Mesenchymal stem cell (in vitro differentiated cells and primary cell): ENCODE measurements at regions not wholly inside any gene's neighbourhood (a gene's known extent, or its start where the extent isn't known, plus 50 kb on each side); places are given as distances from the start of the nearest gene placed in this dataset.

ENCODE experiments used
- DNase-seq: peaks from one replicate; pipeline ENCODE4 v3.0.0-alpha.2; 2013
- H2AFZ ChIP-seq: one replicate; pipeline ENCODE4 v1.6.1; 2013; ENCODE audit warnings: low read depth, mild to moderate bottlenecking, control low read depth, inconsistent platforms, low read length, moderate library complexity
- H2AK5ac ChIP-seq: 2 replicates; pipeline ENCODE4 v1.6.1; 2013; ENCODE audit warnings: low read length, moderate library complexity, mild to moderate bottlenecking, inconsistent platforms; ENCODE audit not compliant: severe bottlenecking
- H2BK120ac ChIP-seq: one replicate; pipeline ENCODE4 v1.6.1; 2013; ENCODE audit warnings: low read depth, mild to moderate bottlenecking, inconsistent platforms, low read length, moderate library complexity
- H2BK12ac ChIP-seq, 2 experiments: one replicate each; pipeline ENCODE4 v1.6.1; 2013; ENCODE audit warnings: inconsistent platforms in 2 of 2, low read length in 2 of 2, mild to moderate bottlenecking in 2 of 2, moderate library complexity in 2 of 2, control low read depth in 1 of 2
- H2BK15ac ChIP-seq: one replicate; pipeline ENCODE4 v1.6.1; 2013; ENCODE audit warnings: mild to moderate bottlenecking, low read depth, inconsistent platforms; ENCODE audit not compliant: poor library complexity, severe bottlenecking
- H2BK5ac ChIP-seq: 2 replicates; pipeline ENCODE4 v1.6.1; 2013; ENCODE audit warnings: low read depth, mild to moderate bottlenecking, low read length, control low read depth, inconsistent platforms; ENCODE audit not compliant: poor library complexity, severe bottlenecking
- H3K14ac ChIP-seq, 2 experiments: one replicate each; pipeline ENCODE4 v1.6.1; 2013; ENCODE audit warnings: inconsistent platforms in 2 of 2, low read length in 2 of 2, control low read depth in 1 of 2, mild to moderate bottlenecking in 1 of 2, moderate library complexity in 1 of 2
- H3K18ac ChIP-seq, 2 experiments: one replicate each; pipeline ENCODE4 v1.6.1; 2013; ENCODE audit warnings: inconsistent platforms in 2 of 2, low read length in 2 of 2, control low read depth in 1 of 2, low read depth in 1 of 2, mild to moderate bottlenecking in 1 of 2
- H3K23ac ChIP-seq, 2 experiments: one replicate each; pipeline ENCODE4 v1.6.1; 2013; ENCODE audit warnings: inconsistent platforms in 2 of 2, low read length in 2 of 2, mild to moderate bottlenecking in 2 of 2, moderate library complexity in 2 of 2, control low read depth in 1 of 2
- H3K27ac ChIP-seq: 2 replicates; pipeline ENCODE4 v1.5.1; 2013; ENCODE audit warnings: mild to moderate bottlenecking, moderate library complexity, low read length, control low read depth, inconsistent platforms; ENCODE audit not compliant: poor library complexity, severe bottlenecking
- H3K27me3 ChIP-seq, 2 experiments: 2 replicates each; pipeline versions ENCODE4 v1.6.1 to v1.7.0; 2013; ENCODE audit warnings: low read length in 2 of 2, mild to moderate bottlenecking in 2 of 2, moderate library complexity in 2 of 2, control low read depth in 1 of 2, inconsistent platforms in 1 of 2; ENCODE audit not compliant: control insufficient read depth in 1 of 2, insufficient read depth in 1 of 2
- H3K36me3 ChIP-seq, 2 experiments: 2 replicates each; pipeline versions ENCODE4 v1.6.1 to v1.7.0; 2013; ENCODE audit warnings: low read length in 2 of 2, control low read depth in 1 of 2, inconsistent platforms in 1 of 2, low read depth in 1 of 2, mild to moderate bottlenecking in 1 of 2; ENCODE audit not compliant: insufficient read depth in 2 of 2, control insufficient read depth in 1 of 2
- H3K4ac ChIP-seq, 2 experiments: one replicate each; pipeline ENCODE4 v1.6.1; 2013; ENCODE audit warnings: inconsistent platforms in 2 of 2, low read length in 2 of 2, mild to moderate bottlenecking in 2 of 2, moderate library complexity in 2 of 2, control low read depth in 1 of 2, low read depth in 1 of 2
- H3K4me1 ChIP-seq: 2 replicates; pipeline ENCODE4 v1.6.1; 2013; ENCODE audit warnings: low read depth, low read length, control low read depth; ENCODE audit not compliant: control insufficient read depth, insufficient read depth
- H3K4me2 ChIP-seq: 2 replicates; pipeline ENCODE4 v1.6.1; 2013; ENCODE audit warnings: low read length, mild to moderate bottlenecking, inconsistent platforms; ENCODE audit not compliant: poor library complexity, severe bottlenecking
- H3K4me3 ChIP-seq, 2 experiments: 2 replicates each; pipeline versions ENCODE4 v1.5.1 to v1.7.0; 2013; ENCODE audit warnings: low read length in 2 of 2, mild to moderate bottlenecking in 2 of 2, control low read depth in 1 of 2, low read depth in 1 of 2; ENCODE audit not compliant: insufficient read depth in 1 of 2
- H3K79me1 ChIP-seq: replicated peaks from 2 replicates; pipeline ENCODE4 v1.6.1; 2013; ENCODE audit warnings: mild to moderate bottlenecking, control low read depth, low read length, inconsistent platforms; ENCODE audit not compliant: poor library complexity, severe bottlenecking
- H3K9ac ChIP-seq: 2 replicates; pipeline ENCODE4 v1.7.0; 2013; ENCODE audit warnings: mild to moderate bottlenecking, low read length, moderate library complexity
- H3K9me3 ChIP-seq: 2 replicates; pipeline ENCODE4 v1.7.0; 2013; ENCODE audit warnings: mild to moderate bottlenecking, low read length; ENCODE audit not compliant: control insufficient read depth
- H4K8ac ChIP-seq: one replicate; pipeline ENCODE4 v1.6.1; 2013; ENCODE audit warnings: inconsistent platforms, mild to moderate bottlenecking, low read length, moderate library complexity
- H4K91ac ChIP-seq: one replicate; pipeline ENCODE4 v1.6.1; 2013; ENCODE audit warnings: mild to moderate bottlenecking, low read length, inconsistent platforms
- WGBS: methylation state at CpG from one replicate; pipeline ENCODE4 v1.1.7; 2013; ENCODE audit warnings: mixed read lengths; 5-methylcytosine and 5-hydroxymethylcytosine counted together

GRCh38 chr15:62717496-62717895 is 325.1 kb upstream of the TPM1 start:
- Histone ChIP-seq H3K23ac (no peak overlapping the region), H2BK120ac (no peak overlapping the region), H3K14ac (no peak overlapping the region), H4K91ac (no peak overlapping the region), H2BK12ac (no peak overlapping the region), H3K4me1 (peaks cover 7% of the 10 kb centered on the region), H3K27ac (no peak overlapping the region), H3K4ac (no peak overlapping the region), H3K9me3 (no peaks in the 10 kb centered on the region), H3K36me3 (peaks cover 25 to 84% of the 10 kb centered on the region in 2 experiments), H3K27me3 (no peaks in the 10 kb centered on the region), H3K18ac (no peak overlapping the region), H2BK15ac (no peak overlapping the region), H2BK5ac (no peak overlapping the region), H2AK5ac (no peak overlapping the region), H3K9ac (no peak overlapping the region), H3K4me3 (no peak overlapping the region), H3K4me2 (no peak overlapping the region), H2AFZ (no peak overlapping the region), H3K79me1 (no peaks in the 10 kb centered on the region), H4K8ac (no peak overlapping the region)
- WGBS = 97% methylated on average over 6 of the region's 6 CpGs
- no peak for DNase-seq

GRCh38 chr15:62719316-62719715 is 323.2 kb upstream of the TPM1 start:
- DNase-seq = no peak

GRCh38 chr15:62722237-62722636 is 320.3 kb upstream of the TPM1 start:
- no peak overlapping the region for H4K91ac ChIP-seq
- H2AK5ac ChIP-seq = no peak overlapping the region
- H3K14ac ChIP-seq = no peak overlapping the region
- no peak overlapping the region for H3K4ac ChIP-seq
- no peak overlapping the region for H2BK15ac ChIP-seq
- no peaks in the 10 kb centered on the region for H3K9me3 ChIP-seq
- H3K79me1 ChIP-seq = no peaks in the 10 kb centered on the region
- no peak overlapping the region for H2BK120ac ChIP-seq
- no peak overlapping the region for H2AFZ ChIP-seq
- H2BK5ac ChIP-seq = no peak overlapping the region
- peaks cover 9% of the 10 kb centered on the region for H3K4me1 ChIP-seq
- H3K27ac ChIP-seq = no peak overlapping the region
- H3K18ac ChIP-seq = no peak overlapping the region
- H3K23ac ChIP-seq = no peak overlapping the region
- DNase-seq = no peak
- H3K4me2 ChIP-seq = no peak overlapping the region
- no peak overlapping the region for H3K9ac ChIP-seq
- H3K27me3 ChIP-seq = no peaks in the 10 kb centered on the region
- H4K8ac ChIP-seq = no peak overlapping the region
- no peak overlapping the region for H3K4me3 ChIP-seq
- WGBS = over 99% methylated on average over 9 of the region's 9 CpGs
- peaks cover 30 to 89% of the 10 kb centered on the region in 2 experiments for H3K36me3 ChIP-seq
- H2BK12ac ChIP-seq = no peak overlapping the region

More at GRCh38 chr15:62719316-62719715, 323.2 kb upstream of the TPM1 start:
- H2AK5ac ChIP-seq = peak overlapping the region; percentile 16
- no peak overlapping the region for H2BK12ac ChIP-seq
- H2BK5ac ChIP-seq = no peak overlapping the region
- peaks cover 7% of the 10 kb centered on the region for H3K4me1 ChIP-seq
- no peak overlapping the region for H3K4ac ChIP-seq
- H3K36me3 ChIP-seq = peaks cover 25 to 89% of the 10 kb centered on the region in 2 experiments
- no peak overlapping the region for H3K4me3 ChIP-seq
- H3K23ac ChIP-seq = no peak overlapping the region
- no peaks in the 10 kb centered on the region for H3K27me3 ChIP-seq
- WGBS = 82% methylated on average over 5 of the region's 5 CpGs
- no peak overlapping the region for H2BK120ac ChIP-seq
- peak overlapping the region in 1 of 2 experiments; percentile 6 for H3K18ac ChIP-seq
- no peaks in the 10 kb centered on the region for H3K9me3 ChIP-seq
- H3K9ac ChIP-seq = no peak overlapping the region
- no peak overlapping the region for H4K8ac ChIP-seq
- no peak overlapping the region for H4K91ac ChIP-seq
- no peak overlapping the region for H2AFZ ChIP-seq
- H3K14ac ChIP-seq = no peak overlapping the region
- H3K79me1 ChIP-seq = no peaks in the 10 kb centered on the region
- H2BK15ac ChIP-seq = no peak overlapping the region
- H3K4me2 ChIP-seq = no peak overlapping the region
- no peak overlapping the region for H3K27ac ChIP-seq

GRCh38 chr15:62726461-62726860 is 316.1 kb upstream of the TPM1 start:
- Histone ChIP-seq H2BK5ac (no peak overlapping the region), H3K9me3 (peaks cover 8% of the 10 kb centered on the region), H3K4me1 (peaks cover 2% of the 10 kb centered on the region), H3K27me3 (no peaks in the 10 kb centered on the region), H3K9ac (no peak overlapping the region), H2AFZ (no peak overlapping the region), H3K14ac (no peak overlapping the region), H3K4me2 (no peak overlapping the region), H4K8ac (no peak overlapping the region), H3K23ac (no peak overlapping the region), H2BK120ac (no peak overlapping the region), H3K4ac (no peak overlapping the region), H2BK12ac (no peak overlapping the region), H2AK5ac (no peak overlapping the region), H3K27ac (no peak overlapping the region), H3K4me3 (no peak overlapping the region), H3K36me3 (peaks cover 9 to 77% of the 10 kb centered on the region in 2 experiments), H2BK15ac (no peak overlapping the region), H3K18ac (no peak overlapping the region), H3K79me1 (no peaks in the 10 kb centered on the region), H4K91ac (no peak overlapping the region)
- no peak for DNase-seq
